ENCODE measurements at regions not wholly inside any gene's neighbourhood (a gene's known extent, or its start where the extent isn't known, plus 50 kb on each side); places are given as distances from the start of the nearest gene placed in this dataset.
"Not testable (repeated sequence)": the region's sequence is repeated elsewhere in the genome, so short reads cannot be mapped to it uniquely, and the experiment has no call there.

GRCh38 chr10:61818251-61818650 is 83.2 kb upstream of the ARID5B start:
- DNase-seq, result not testable (repeated sequence)

- DNase-seq, result no peak
Measured at GRCh38 chr10:61819208-61819607, 82.3 kb upstream of the ARID5B start.

GRCh38 chr10:61821153-61821552 is 80.3 kb upstream of the ARID5B start:
- DNase-seq, result no peak

- DNase-seq, result no peak
Measured at GRCh38 chr10:61821693-61822092, 79.8 kb upstream of the ARID5B start.

- no peak for DNase-seq
Measured at GRCh38 chr10:61822096-61822495, 79.4 kb upstream of the ARID5B start.

- no peak for DNase-seq
Measured at GRCh38 chr10:61822781-61823230, 78.7 kb upstream of the ARID5B start.

GRCh38 chr10:61825001-61825400 is 76.5 kb upstream of the ARID5B start:
- DNase-seq, result no peak

- DNase-seq, result no peak
Measured at GRCh38 chr10:61825628-61826027, 75.9 kb upstream of the ARID5B start.

GRCh38 chr10:61828034-61828433 is 73.5 kb upstream of the ARID5B start:
- DNase-seq, result no peak

- DNase-seq, result no peak
Measured at GRCh38 chr10:61828788-61829187, 72.7 kb upstream of the ARID5B start.

- DNase-seq, result no peak
Measured at GRCh38 chr10:61830072-61830845, 71.2 kb upstream of the ARID5B start.

GRCh38 chr10:61830846-61831273 is 70.6 kb upstream of the ARID5B start:
- DNase-seq, result no peak

GRCh38 chr10:61832866-61833481 is 68.5 kb upstream of the ARID5B start:
- no peak for DNase-seq

- DNase-seq, result no peak
Measured at GRCh38 chr10:61834519-61834918, 67.0 kb upstream of the ARID5B start.

GRCh38 chr10:61835069-61835945 is 66.2 kb upstream of the ARID5B start:
- peak; percentile 15 to 27 for DNase-seq

GRCh38 chr10:61835946-61836887 is 65.3 kb upstream of the ARID5B start:
- no peak for DNase-seq

GRCh38 chr10:61836888-61837754 is 64.4 kb upstream of the ARID5B start:
- no peak for DNase-seq

GRCh38 chr10:61837755-61838171 is 63.7 kb upstream of the ARID5B start:
- DNase-seq, result no peak

- no peak for DNase-seq
Measured at GRCh38 chr10:61839916-61840315, 61.6 kb upstream of the ARID5B start.

GRCh38 chr10:61840403-61840802 is 61.1 kb upstream of the ARID5B start:
- DNase-seq, result no peak

GRCh38 chr10:61841338-61841875 is 60.1 kb upstream of the ARID5B start:
- DNase-seq, result no peak

All from NCI-H446 (cell line).